ENCODE measurements at regions not wholly inside any gene's neighbourhood (a gene's known extent, or its start where the extent isn't known, plus 50 kb on each side); places are given as distances from the start of the nearest gene placed in this dataset.
"Not testable (repeated sequence)": the region's sequence is repeated elsewhere in the genome, so short reads cannot be mapped to it uniquely, and the experiment has no call there.

GRCh38 chr9:21708260-21708711 is 94.2 kb upstream of the MTAP start:
- DNase-seq: no peak

- no peak for DNase-seq
Observed at GRCh38 chr9:21708856-21709255, 93.6 kb upstream of the MTAP start.

GRCh38 chr9:21709464-21710058 is 92.9 kb upstream of the MTAP start:
- DNase-seq: no peak

GRCh38 chr9:21710548-21711191 is 91.8 kb upstream of the MTAP start:
- no peak for DNase-seq

- no peak for DNase-seq
Observed at GRCh38 chr9:21711504-21711903, 90.9 kb upstream of the MTAP start.

GRCh38 chr9:21715408-21715807 is 87.0 kb upstream of the MTAP start:
- no peak for DNase-seq

- DNase-seq: no peak
Observed at GRCh38 chr9:21720758-21721157, 81.7 kb upstream of the MTAP start.

- DNase-seq: not testable (repeated sequence)
Observed at GRCh38 chr9:21727411-21727810, 75.0 kb upstream of the MTAP start.

- no peak for DNase-seq
Observed at GRCh38 chr9:21728781-21729180, 73.7 kb upstream of the MTAP start.

GRCh38 chr9:21729648-21730047 is 72.8 kb upstream of the MTAP start:
- no peak for DNase-seq

- DNase-seq: no peak
Observed at GRCh38 chr9:21730899-21731298, 71.5 kb upstream of the MTAP start.

- peak; percentile 7 for DNase-seq
Observed at GRCh38 chr9:21741151-21741550, 61.3 kb upstream of the MTAP start.

GRCh38 chr9:21744320-21744719 is 58.1 kb upstream of the MTAP start:
- DNase-seq: no peak

- DNase-seq: no peak
Observed at GRCh38 chr9:21744841-21745240, 57.6 kb upstream of the MTAP start.

- DNase-seq: no peak
Observed at GRCh38 chr9:21746550-21746949, 55.9 kb upstream of the MTAP start.

- DNase-seq: no peak
Observed at GRCh38 chr9:21747175-21747574, 55.3 kb upstream of the MTAP start.

- no peak for DNase-seq
Observed at GRCh38 chr9:21750021-21750735, 52.3 kb upstream of the MTAP start.

GRCh38 chr9:21751998-21752397 is 50.4 kb upstream of the MTAP start:
- no peak for DNase-seq

Data from right kidney (tissue), 1 donor.